ENCODE measurements at regions not wholly inside any gene's neighbourhood (a gene's known extent, or its start where the extent isn't known, plus 50 kb on each side); places are given as distances from the start of the nearest gene placed in this dataset.

GRCh38 chr21:22585558-22585957, 1587.3 kb downstream of the NCAM2 start:
- FAIRE-seq, result no peak

DNA sequence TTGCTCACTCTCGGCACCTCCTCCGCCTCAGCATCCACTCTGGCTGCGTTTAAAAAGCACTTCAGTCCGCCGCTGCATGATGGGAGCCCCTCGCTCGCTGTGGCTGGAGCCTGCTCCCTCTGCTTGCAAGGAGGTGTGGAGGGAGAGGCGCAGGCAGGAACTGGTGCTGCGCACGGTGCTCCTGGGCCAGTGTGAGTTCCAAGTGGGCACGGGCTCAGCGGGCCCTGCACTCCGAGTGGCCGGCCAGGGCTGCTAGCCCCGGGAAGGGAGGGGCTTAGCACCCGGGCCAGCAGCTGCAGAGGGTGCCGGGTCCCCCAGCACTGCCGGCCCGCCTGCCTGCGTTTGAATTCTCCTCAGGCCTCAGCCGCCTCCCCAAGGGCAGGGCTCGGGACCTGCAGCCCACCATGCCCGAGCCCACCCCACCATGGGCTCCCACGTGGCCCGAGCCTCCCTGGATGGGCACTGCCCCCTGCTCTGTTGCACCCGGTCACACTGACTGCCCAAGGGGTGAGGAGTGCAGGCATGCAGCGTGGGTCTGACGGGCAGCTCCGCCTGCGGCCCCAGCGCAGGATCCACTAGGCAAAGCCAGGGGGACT, 1599.5 kb downstream of the NCAM2 start:
- FAIRE-seq, result no peak

- FAIRE-seq, result no peak
These were observed 1611.6 kb downstream of the NCAM2 start for GRCh38 chr21:22609802-22610201.

GRCh38 chr21:22627911-22628310, 1629.7 kb downstream of the NCAM2 start:
- no peak for FAIRE-seq

DNA sequence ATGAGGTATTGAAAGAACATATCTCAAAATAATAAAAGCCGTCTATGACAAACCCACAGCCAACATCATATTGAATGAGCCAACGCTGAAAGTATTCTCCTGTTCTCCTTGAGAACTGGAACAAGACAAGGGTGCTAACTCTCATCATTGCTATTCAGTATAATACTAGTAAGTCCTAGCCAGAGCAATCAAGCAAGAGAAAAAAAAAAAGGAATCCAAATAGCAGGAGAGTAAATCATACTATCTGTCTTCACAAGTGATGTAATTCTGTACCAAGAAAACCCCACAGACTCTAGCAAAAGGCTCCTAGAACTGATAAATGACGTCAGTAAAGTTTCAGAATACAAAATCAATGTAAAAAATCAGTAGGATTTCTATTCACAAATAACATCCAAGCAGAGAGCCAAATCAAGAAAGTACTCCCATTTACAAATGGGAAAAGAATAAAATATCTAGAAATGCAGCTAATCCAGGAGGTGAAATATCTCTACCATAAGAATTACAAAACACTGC, 1632.8 kb downstream of the NCAM2 start:
- no peak for FAIRE-seq

GRCh38 chr21:22632176-22632575, 1634.0 kb downstream of the NCAM2 start:
- no peak for FAIRE-seq

DNA sequence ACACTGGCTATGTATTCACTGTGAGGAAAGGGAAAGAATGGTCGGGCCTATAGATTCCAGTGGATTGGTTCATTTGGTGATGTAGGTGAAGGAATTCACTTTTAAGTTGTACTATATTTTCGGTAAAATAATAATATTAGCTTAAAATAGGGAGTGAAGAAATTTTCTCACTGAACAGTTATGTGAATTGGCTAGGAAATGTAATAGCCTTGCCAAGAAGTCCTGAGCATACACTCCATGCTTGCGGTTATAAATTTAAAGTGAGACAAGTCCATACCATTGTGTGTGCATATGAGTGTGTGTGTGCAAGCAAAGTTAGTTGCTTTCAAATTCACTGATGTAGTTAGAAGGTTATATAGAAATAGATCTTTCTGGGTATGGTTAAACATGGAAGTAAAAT, 1651.0 kb downstream of the NCAM2 start:
- no peak for FAIRE-seq

- FAIRE-seq, result no peak
These were observed 1652.0 kb downstream of the NCAM2 start for GRCh38 chr21:22650226-22650625.

- no peak for FAIRE-seq
These were observed 1659.6 kb downstream of the NCAM2 start for GRCh38 chr21:22657781-22658180.

DNA sequence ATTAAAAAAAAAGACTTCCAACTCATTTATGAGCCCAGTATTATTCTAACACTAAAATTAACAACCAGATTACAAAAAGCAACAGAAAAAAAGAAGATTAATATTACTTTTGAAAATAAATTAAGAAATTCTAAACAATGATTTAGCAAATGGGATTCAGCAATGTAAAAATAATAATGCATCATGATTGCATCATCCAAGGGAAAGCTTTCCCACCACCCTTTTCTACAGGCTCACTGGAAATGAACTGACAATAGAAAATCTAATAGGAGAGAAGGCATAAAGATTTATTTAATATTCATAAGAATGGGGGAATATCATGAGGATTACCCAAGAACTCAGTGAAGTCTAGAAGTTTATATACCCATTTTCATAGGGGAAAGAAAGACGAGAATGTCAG, 1671.9 kb downstream of the NCAM2 start:
- no peak for FAIRE-seq

GRCh38 chr21:22679207-22679606, 1681.0 kb downstream of the NCAM2 start:
- no peak for FAIRE-seq

- FAIRE-seq, result no peak
These were observed 1693.4 kb downstream of the NCAM2 start for GRCh38 chr21:22691658-22692057.

DNA sequence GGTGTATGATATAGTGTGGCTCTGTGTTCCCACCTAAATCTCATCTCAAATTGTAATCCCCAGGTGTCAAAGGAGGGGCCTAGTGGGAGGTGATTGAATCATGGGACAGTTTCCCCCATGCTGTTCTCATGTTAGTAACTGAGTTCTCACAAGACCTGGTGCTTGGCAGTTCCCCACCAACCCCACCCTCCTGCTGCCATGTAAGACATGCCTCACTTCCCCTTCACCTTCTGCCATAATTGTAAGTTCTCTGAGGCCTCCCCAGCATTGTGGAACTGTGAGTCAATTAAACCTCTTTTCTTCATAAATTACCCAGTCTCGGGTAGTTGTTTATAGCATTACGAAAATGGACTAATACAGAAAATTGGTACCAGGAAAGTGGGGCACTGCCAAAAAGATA, 1705.3 kb downstream of the NCAM2 start:
- no peak for FAIRE-seq

GRCh38 chr21:22710721-22711120, 1712.5 kb downstream of the NCAM2 start:
- peak; percentile 64 for FAIRE-seq

DNA sequence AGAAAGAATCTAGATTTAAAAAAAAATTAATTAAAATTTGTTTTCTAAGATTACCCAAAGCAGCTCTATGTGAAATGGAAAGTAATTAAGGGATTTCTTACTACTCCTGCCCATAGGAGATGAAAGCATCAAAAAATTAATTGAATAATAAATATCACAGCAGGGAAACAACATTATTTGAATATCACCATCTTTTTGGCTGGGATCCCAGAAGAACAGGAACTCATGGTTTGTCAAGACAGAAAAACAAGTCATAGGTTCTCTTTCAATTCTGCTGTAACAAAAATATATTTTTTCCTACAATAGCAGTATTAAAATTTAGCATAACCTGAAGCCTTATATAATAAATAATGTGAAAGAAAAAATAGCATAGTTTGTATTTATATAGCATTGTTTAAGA, 1713.4 kb downstream of the NCAM2 start:
- FAIRE-seq, result peak; percentile 35

- FAIRE-seq, result no peak
These were observed 1727.2 kb downstream of the NCAM2 start for GRCh38 chr21:22725436-22725835.

- FAIRE-seq, result no peak
These were observed 1729.9 kb downstream of the NCAM2 start for GRCh38 chr21:22728091-22728490.

GRCh38 chr21:22743085-22743484, 1744.9 kb downstream of the NCAM2 start:
- FAIRE-seq, result no peak

- no peak for FAIRE-seq
These were observed 1756.5 kb downstream of the NCAM2 start for GRCh38 chr21:22754746-22755145.

GRCh38 chr21:22758478-22758877, 1760.3 kb downstream of the NCAM2 start:
- no peak for FAIRE-seq

GRCh38 chr21:22762463-22762862, 1764.3 kb downstream of the NCAM2 start:
- FAIRE-seq, result no peak

DNA sequence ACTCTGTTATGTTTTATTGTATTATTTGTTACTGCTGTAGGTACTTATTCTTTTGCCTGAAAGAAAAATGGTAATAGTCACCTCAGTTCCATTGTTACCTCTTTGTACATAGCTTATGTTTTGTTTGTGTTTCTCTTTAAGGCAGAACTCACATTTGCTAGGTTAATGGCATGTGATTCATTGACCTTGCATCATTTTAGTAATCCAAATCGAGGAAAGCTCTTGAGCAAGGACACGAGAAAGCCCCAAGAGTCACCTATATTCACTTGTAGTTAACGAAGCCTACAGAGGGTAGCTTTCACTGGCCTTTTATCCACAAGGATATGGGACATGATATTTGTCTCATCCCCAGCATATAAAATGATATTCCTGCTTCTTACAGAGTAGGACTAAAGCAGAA, 1765.2 kb downstream of the NCAM2 start:
- no peak for FAIRE-seq

DNA sequence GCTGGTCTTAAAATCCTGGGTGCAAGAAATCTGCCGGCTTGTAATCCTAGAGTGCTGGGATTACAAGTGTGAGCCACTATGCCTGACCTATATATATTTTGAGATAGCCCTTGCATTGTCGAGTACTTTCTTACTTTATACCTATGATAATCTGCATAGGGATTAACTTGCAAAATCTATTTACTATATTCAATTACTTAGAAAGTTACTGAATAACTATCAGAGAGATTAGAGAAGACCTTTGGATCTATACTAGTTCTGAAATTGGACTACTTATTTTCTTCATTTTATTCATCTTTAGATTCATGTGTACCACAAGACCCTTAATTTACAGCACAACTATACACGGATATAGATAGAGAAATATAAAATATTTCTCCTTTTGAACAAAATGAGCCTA, 1766.0 kb downstream of the NCAM2 start:
- no peak for FAIRE-seq

DNA sequence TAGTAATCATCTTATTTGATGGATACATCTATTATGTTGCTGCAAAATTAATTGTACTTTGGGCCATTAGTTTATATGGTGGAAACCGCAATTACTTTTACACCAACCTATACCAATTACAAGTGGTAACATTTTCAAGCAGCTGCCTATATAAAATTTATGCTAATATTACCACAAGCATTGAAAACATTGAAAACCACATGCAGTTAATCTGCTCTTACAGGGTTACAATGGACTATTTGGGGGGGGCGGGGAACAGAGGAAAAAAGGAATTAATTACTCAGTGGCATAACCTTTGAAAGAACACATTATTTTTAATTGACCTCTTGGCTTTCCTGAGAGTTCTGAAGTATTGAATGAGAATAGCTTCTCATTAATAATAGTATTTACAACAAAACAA, 1793.2 kb downstream of the NCAM2 start:
- FAIRE-seq, result no peak

- peak; percentile 98 for FAIRE-seq
These were observed 1793.9 kb downstream of the NCAM2 start for GRCh38 chr21:22791986-22792560.

All from endometrium (tissue), 2 donors.